Vagina (tissue), 2 donors: ENCODE measurements at regions not wholly inside any gene's neighbourhood (a gene's known extent, or its start where the extent isn't known, plus 50 kb on each side); places are given as distances from the start of the nearest gene placed in this dataset.

ENCODE experiments used
- DNase-seq, 2 donors: peaks; one replicate each; pipeline ENCODE4 v3.0.0-alpha.2; 2017; ENCODE audit errors: extremely low spot score in 2 of 2
- H3K27ac ChIP-seq: fragments of 200-600 bp; sonication (generic); one replicate; pipeline ENCODE4 v1.5.1; 2019
- H3K27me3 ChIP-seq: fragments of 200-600 bp; sonication (generic); one replicate; pipeline ENCODE4 v1.5.1; 2019
- H3K36me3 ChIP-seq, 2 donors: fragments of 200-600 bp; sonication (generic); one replicate each; pipeline ENCODE4 v1.5.1; 2017 to 2019
- H3K4me1 ChIP-seq: fragments of 200-600 bp; sonication (generic); one replicate; pipeline ENCODE4 v1.5.1; 2019
- H3K4me3 ChIP-seq, 2 donors: fragments of 200-600 bp; sonication (generic); 1 replicate in 1 of 2; 2 replicates in 1 of 2; pipeline ENCODE4 v1.5.1; 2016 to 2019
- H3K9me3 ChIP-seq: fragments of 200-600 bp; sonication (generic); one replicate; pipeline ENCODE4 v1.5.1; 2019
- POLR2A ChIP-seq, 2 donors: fragments of 450-650 bp; IDR thresholded peaks; one replicate each; pipeline ENCODE4 v1.6.1; 2017; ENCODE audit warnings: antibody characterized with exemption in 2 of 2, mild to moderate bottlenecking in 2 of 2, moderate library complexity in 2 of 2
- POLR2AphosphoS5 ChIP-seq, 2 donors: sonication (generic); formaldehyde crosslinking; IDR thresholded peaks; one replicate each; pipeline ENCODE4 v1.9.0; 2017; ENCODE audit warnings: antibody characterized with exemption in 2 of 2, mild to moderate bottlenecking in 2 of 2, low read depth in 1 of 2; ENCODE audit not compliant: insufficient read depth in 1 of 2
- intact Hi-C: fragments of 100-400 bp; cut with DNase I; formaldehyde crosslinking; loops from one replicate; pipeline ENCODE4 v1.15.1; 2023
- TF ChIP-seq, protein P1 (sequence below), 3 experiments: fragments of 450-650 bp in 2 of 3; fragments of 200-600 bp in 1 of 3; sonication (generic) in 1 of 3; IDR thresholded peaks; one replicate each; pipeline ENCODE4 v1.5.1; 2017 to 2019; ENCODE audit warnings: antibody characterized with exemption in 3 of 3, mild to moderate bottlenecking in 2 of 3, moderate library complexity in 2 of 3

- DNase-seq: no peak
- Histone ChIP-seq H3K27me3 (no peaks in the 10 kb centered on the region), H3K4me1 (no peaks in the 10 kb centered on the region), H3K36me3 (no peaks in the 10 kb centered on the region), H3K4me3 (no peak overlapping the region), H3K9me3 (no peaks in the 10 kb centered on the region), H3K27ac (no peak overlapping the region)
- intact Hi-C loops: no loop called here
- TF ChIP-seq POLR2AphosphoS5 (IDR thresholded peaks at IDR 0.05; ENCODE audit: insufficient read depth in 1 of 2, low read depth in 1 of 2): no peak
- no peak for TF ChIP-seq POLR2A (IDR thresholded peaks at IDR 0.05)
- TF ChIP-seq, protein P1, sequence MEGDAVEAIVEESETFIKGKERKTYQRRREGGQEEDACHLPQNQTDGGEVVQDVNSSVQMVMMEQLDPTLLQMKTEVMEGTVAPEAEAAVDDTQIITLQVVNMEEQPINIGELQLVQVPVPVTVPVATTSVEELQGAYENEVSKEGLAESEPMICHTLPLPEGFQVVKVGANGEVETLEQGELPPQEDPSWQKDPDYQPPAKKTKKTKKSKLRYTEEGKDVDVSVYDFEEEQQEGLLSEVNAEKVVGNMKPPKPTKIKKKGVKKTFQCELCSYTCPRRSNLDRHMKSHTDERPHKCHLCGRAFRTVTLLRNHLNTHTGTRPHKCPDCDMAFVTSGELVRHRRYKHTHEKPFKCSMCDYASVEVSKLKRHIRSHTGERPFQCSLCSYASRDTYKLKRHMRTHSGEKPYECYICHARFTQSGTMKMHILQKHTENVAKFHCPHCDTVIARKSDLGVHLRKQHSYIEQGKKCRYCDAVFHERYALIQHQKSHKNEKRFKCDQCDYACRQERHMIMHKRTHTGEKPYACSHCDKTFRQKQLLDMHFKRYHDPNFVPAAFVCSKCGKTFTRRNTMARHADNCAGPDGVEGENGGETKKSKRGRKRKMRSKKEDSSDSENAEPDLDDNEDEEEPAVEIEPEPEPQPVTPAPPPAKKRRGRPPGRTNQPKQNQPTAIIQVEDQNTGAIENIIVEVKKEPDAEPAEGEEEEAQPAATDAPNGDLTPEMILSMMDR (IDR thresholded peaks at IDR 0.05): no peak
Measured at GRCh38 chr14:26925876-26926584, 328.2 kb upstream of the NOVA1 start.

GRCh38 chr14:26926585-26926984, 328.8 kb upstream of the NOVA1 start:
- Histone ChIP-seq H3K27ac (no peak overlapping the region), H3K36me3 (no peaks in the 10 kb centered on the region), H3K4me3 (no peak overlapping the region), H3K9me3 (no peaks in the 10 kb centered on the region), H3K4me1 (no peaks in the 10 kb centered on the region), H3K27me3 (no peaks in the 10 kb centered on the region)
- no peak for DNase-seq
- TF ChIP-seq POLR2A (IDR thresholded peaks at IDR 0.05) (no peak), POLR2AphosphoS5 (IDR thresholded peaks at IDR 0.05; ENCODE audit: insufficient read depth in 1 of 2, low read depth in 1 of 2) (no peak)
- TF ChIP-seq, protein P1 (IDR thresholded peaks at IDR 0.05): no peak
- intact Hi-C loops: no loop called here

DNA sequence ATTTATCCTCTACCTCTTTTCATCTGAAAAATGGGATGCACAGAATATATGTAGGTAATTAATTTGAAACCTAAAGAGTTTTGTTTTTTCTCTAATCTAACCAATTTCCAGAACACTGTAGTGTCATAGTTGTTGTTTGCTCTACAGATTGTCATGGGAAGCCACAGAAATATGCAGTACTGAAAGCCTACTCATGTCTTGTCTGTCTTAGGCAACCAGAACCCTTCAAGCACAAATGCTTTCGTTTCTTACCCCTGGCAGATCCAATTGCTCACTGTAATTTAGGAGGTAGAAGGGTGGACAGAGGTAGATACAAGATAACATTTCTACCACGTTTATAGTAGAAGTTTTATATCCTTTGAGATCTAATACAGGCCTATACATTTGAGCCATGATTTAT, 330.2 kb upstream of the NOVA1 start:
- TF ChIP-seq POLR2AphosphoS5 (IDR thresholded peaks at IDR 0.05; ENCODE audit: insufficient read depth in 1 of 2, low read depth in 1 of 2): no peak
- TF ChIP-seq, protein P1 (IDR thresholded peaks at IDR 0.05): no peak
- TF ChIP-seq POLR2A (IDR thresholded peaks at IDR 0.05): no peak
- H3K27me3 ChIP-seq: no peaks in the 10 kb centered on the region

DNA sequence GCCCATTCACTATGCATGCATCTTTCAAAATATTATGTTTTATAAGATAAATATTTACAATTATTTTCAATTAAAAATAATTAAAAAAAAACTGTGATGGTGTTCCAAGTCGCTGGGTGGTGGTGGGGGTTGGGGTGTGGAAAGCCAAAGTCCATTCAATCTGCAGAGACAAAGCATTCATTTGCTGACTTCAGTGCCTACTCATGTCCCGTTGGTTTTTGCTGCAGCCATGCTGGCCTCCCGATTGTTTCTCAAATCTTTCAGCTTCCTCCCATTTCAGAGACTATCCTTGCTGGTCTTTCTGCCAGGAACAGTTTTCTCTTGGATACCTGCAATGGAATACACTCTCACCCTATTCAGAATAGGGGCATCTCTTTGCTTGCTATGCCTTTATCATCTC, 331.5 kb upstream of the NOVA1 start:
- no peaks in the 10 kb centered on the region for H3K4me1 ChIP-seq
- no peaks in the 10 kb centered on the region for H3K36me3 ChIP-seq
- no peak for DNase-seq
- TF ChIP-seq POLR2A (IDR thresholded peaks at IDR 0.05): no peak
- no peak for TF ChIP-seq POLR2AphosphoS5 (IDR thresholded peaks at IDR 0.05; ENCODE audit: insufficient read depth in 1 of 2, low read depth in 1 of 2)
- TF ChIP-seq, protein P1 (IDR thresholded peaks at IDR 0.05): no peak
- H3K4me3 ChIP-seq: no peak overlapping the region
- H3K27ac ChIP-seq: no peak overlapping the region
- H3K27me3 ChIP-seq: no peaks in the 10 kb centered on the region
- intact Hi-C loops: no loop called here
- no peaks in the 10 kb centered on the region for H3K9me3 ChIP-seq

More for the DNA sequence above, 330.2 kb upstream of the NOVA1 start:
- intact Hi-C loops: no loop called here
- no peaks in the 10 kb centered on the region for H3K36me3 ChIP-seq
- DNase-seq: no peak
- H3K4me3 ChIP-seq: no peak overlapping the region
- no peaks in the 10 kb centered on the region for H3K4me1 ChIP-seq
- no peaks in the 10 kb centered on the region for H3K9me3 ChIP-seq
- no peak overlapping the region for H3K27ac ChIP-seq

DNA sequence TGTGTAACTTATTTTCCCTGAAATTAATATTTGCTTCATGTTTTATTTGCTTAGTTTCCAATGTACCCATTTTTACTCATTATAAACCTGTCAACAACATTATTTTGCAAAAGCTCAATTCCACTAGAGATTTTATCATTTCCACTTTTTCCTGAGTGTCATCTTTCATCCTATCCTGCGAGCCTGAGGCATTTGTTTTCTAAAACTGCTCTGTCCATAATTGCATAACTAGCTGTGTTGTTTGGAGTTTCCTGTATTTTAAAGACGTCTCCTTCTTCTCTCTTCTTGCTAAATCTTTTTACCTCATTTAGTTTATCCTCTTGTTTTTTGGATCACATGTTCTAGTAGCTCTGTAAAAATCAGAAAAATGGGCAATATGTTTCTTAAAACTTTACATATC, 332.7 kb upstream of the NOVA1 start:
- H3K4me3 ChIP-seq: no peak overlapping the region

More for the DNA sequence above, 332.7 kb upstream of the NOVA1 start:
- Histone ChIP-seq H3K4me1 (no peaks in the 10 kb centered on the region), H3K36me3 (no peaks in the 10 kb centered on the region), H3K27me3 (no peaks in the 10 kb centered on the region), H3K9me3 (no peaks in the 10 kb centered on the region), H3K27ac (no peak overlapping the region)
- TF ChIP-seq POLR2A (IDR thresholded peaks at IDR 0.05) (no peak), POLR2AphosphoS5 (IDR thresholded peaks at IDR 0.05; ENCODE audit: insufficient read depth in 1 of 2, low read depth in 1 of 2) (no peak)
- TF ChIP-seq, protein P1 (IDR thresholded peaks at IDR 0.05): no peak
- DNase-seq: no peak
- intact Hi-C loops: no loop called here
